Vagina (tissue), 2 donors: ENCODE measurements at regions not wholly inside any gene's neighbourhood (a gene's known extent, or its start where the extent isn't known, plus 50 kb on each side); places are given as distances from the start of the nearest gene placed in this dataset.

Experiments used
- POLR2A ChIP-seq, 2 donors: fragments of 450-650 bp; IDR thresholded peaks; one replicate each; pipeline ENCODE4 v1.6.1; 2017; ENCODE audit warnings: antibody characterized with exemption in 2 of 2, mild to moderate bottlenecking in 2 of 2, moderate library complexity in 2 of 2
- TF ChIP-seq, protein P1 (sequence below), 3 experiments: fragments of 450-650 bp in 2 of 3; fragments of 200-600 bp in 1 of 3; sonication (generic) in 1 of 3; IDR thresholded peaks; one replicate each; pipeline ENCODE4 v1.5.1; 2017 to 2019; ENCODE audit warnings: antibody characterized with exemption in 3 of 3, mild to moderate bottlenecking in 2 of 3, moderate library complexity in 2 of 3

DNA sequence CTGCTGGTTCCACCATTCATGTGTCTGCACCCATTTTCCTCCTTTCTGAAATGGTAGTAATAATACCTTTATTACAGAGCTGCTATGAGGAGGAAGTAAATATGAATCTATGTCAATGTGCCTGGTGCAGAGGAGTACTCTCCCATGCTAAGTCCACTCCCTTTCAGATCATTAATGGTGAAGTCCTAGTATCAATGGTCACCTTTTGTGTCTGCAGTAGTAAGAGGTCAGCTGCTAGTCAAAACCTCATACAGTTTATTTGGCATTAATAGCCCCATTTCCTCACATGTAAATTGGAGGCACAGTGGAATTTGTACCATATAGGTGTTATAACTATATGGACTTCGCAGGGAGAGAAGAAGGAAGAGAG is 581.0 kb downstream of the REEP3 start:
- TF ChIP-seq, protein P1, sequence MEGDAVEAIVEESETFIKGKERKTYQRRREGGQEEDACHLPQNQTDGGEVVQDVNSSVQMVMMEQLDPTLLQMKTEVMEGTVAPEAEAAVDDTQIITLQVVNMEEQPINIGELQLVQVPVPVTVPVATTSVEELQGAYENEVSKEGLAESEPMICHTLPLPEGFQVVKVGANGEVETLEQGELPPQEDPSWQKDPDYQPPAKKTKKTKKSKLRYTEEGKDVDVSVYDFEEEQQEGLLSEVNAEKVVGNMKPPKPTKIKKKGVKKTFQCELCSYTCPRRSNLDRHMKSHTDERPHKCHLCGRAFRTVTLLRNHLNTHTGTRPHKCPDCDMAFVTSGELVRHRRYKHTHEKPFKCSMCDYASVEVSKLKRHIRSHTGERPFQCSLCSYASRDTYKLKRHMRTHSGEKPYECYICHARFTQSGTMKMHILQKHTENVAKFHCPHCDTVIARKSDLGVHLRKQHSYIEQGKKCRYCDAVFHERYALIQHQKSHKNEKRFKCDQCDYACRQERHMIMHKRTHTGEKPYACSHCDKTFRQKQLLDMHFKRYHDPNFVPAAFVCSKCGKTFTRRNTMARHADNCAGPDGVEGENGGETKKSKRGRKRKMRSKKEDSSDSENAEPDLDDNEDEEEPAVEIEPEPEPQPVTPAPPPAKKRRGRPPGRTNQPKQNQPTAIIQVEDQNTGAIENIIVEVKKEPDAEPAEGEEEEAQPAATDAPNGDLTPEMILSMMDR (IDR thresholded peaks at IDR 0.05) = no peak
- TF ChIP-seq POLR2A (IDR thresholded peaks at IDR 0.05) = no peak
